Karpas-422 (cell line): ENCODE measurements at regions not wholly inside any gene's neighbourhood (a gene's known extent, or its start where the extent isn't known, plus 50 kb on each side); places are given as distances from the start of the nearest gene placed in this dataset.

ENCODE experiments used
- DNase-seq: peaks from one replicate; pipeline ENCODE4 v3.0.0-alpha.2; 2015
- H2AFZ ChIP-seq: fragments of 200-600 bp; sonication (generic); 2 replicates; pipeline ENCODE4 v1.6.1; 2014; ENCODE audit warnings: antibody characterized with exemption, low read length, mixed read lengths
- H3K27ac ChIP-seq: fragments of 200-600 bp; sonication (generic); 2 replicates; pipeline ENCODE4 v1.5.1; 2014; ENCODE audit warnings: mild to moderate bottlenecking, low read length, moderate library complexity
- H3K27me3 ChIP-seq: fragments of 200-600 bp; sonication (generic); 2 replicates; pipeline ENCODE4 v1.6.1; 2014; ENCODE audit warnings: low read length, mixed read lengths
- H3K36me3 ChIP-seq: fragments of 200-600 bp; sonication (generic); 2 replicates; pipeline ENCODE4 v1.6.1; 2014; ENCODE audit warnings: low read length, mixed read lengths; ENCODE audit not compliant: insufficient read depth
- H3K4me1 ChIP-seq: fragments of 200-600 bp; sonication (generic); 2 replicates; pipeline ENCODE4 v1.6.1; 2014; ENCODE audit warnings: mild to moderate bottlenecking, low read length, mixed read lengths
- H3K4me2 ChIP-seq: fragments of 200-600 bp; sonication (generic); 2 replicates; pipeline ENCODE4 v1.6.1; 2014; ENCODE audit warnings: low read length, low read depth, mild to moderate bottlenecking; ENCODE audit not compliant: poor library complexity, severe bottlenecking
- H3K4me3 ChIP-seq: fragments of 200-600 bp; sonication (generic); 2 replicates; pipeline ENCODE4 v1.5.1; 2014; ENCODE audit warnings: mild to moderate bottlenecking, antibody characterized with exemption, low read length, mixed read lengths
- H3K79me2 ChIP-seq: fragments of 200-600 bp; sonication (generic); 2 replicates; pipeline ENCODE4 v1.6.1; 2014; ENCODE audit warnings: mild to moderate bottlenecking, low read length, mixed read lengths
- H3K9ac ChIP-seq: fragments of 200-600 bp; sonication (generic); 2 replicates; pipeline ENCODE4 v1.6.0; 2014; ENCODE audit warnings: low read length
- H3K9me2 ChIP-seq: fragments of 200-600 bp; sonication (generic), shearing (Covaris generic); replicated peaks from 2 replicates; pipeline ENCODE4 v1.6.0; 2014; ENCODE audit warnings: mild to moderate bottlenecking, low read length, moderate library complexity; ENCODE audit not compliant: insufficient read depth
- H3K9me3 ChIP-seq: fragments of 300-700, 200-600 bp; sonication (generic); 2 replicates; pipeline ENCODE4 v1.6.1; 2014; ENCODE audit warnings: low read length, mixed read lengths
- H4K20me1 ChIP-seq: fragments of 200-600 bp; sonication (generic); 2 replicates; pipeline ENCODE4 v1.6.1; 2014; ENCODE audit warnings: mild to moderate bottlenecking, antibody characterized with exemption, low read length, low read depth; ENCODE audit not compliant: insufficient read depth

DNA sequence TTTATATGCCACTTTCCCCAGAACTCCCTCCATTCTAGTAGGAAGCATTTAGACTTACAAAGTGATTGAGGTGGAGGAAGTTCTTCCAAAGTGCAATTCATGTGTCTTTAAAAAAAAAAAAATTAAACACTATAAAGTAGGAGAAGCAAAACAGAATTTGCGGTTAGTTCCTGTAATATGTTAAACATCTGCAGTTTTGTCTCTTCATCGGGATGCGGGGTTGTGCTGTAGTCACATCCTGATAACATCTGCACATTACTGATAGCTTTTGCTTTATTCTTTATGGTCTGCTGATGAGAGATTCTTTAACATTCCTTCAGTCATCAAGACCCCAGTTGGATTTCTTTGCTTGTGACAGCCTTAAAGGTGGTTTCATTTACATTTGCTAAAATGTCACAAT is 694.3 kb downstream of the NR2F1-AS1 start:
- H3K27me3 ChIP-seq = no peaks in the 10 kb centered on the region
- H3K9me3 ChIP-seq = peaks cover 9% of the 10 kb centered on the region; the same call in 1 of the 2 replicates
- no peak for DNase-seq
- H3K36me3 ChIP-seq = no peaks in the 10 kb centered on the region
- H3K4me2 ChIP-seq = no peak overlapping the region
- H2AFZ ChIP-seq = no peak overlapping the region
- no peaks in the 10 kb centered on the region for H3K9me2 ChIP-seq
- H4K20me1 ChIP-seq = no peaks in the 10 kb centered on the region
- no peak overlapping the region for H3K9ac ChIP-seq
- no peak overlapping the region for H3K4me3 ChIP-seq
- no peak overlapping the region for H3K27ac ChIP-seq
- no peaks in the 10 kb centered on the region for H3K4me1 ChIP-seq
- no peaks in the 10 kb centered on the region for H3K79me2 ChIP-seq

DNA sequence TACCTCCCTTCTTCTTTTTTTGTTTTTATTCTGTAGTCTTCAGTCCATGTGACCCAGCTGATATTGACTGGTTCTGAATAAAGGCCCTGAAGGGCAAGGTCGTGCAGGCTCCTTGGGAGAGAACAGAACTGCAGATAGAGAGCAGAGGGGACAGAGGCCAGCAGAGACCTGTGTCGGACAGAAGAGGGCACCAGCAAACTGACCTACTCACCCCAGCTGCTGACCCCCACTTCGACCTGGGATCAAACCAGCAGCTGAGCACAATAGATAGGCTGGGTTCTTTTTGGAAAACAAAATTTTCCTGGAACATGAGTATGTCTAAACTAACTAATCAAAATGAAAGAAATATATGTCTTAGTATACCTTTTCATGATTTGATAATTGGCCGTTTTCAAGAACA is 695.1 kb downstream of the NR2F1-AS1 start:
- H3K4me3 ChIP-seq = no peak overlapping the region
- no peaks in the 10 kb centered on the region for H3K79me2 ChIP-seq
- DNase-seq = no peak
- no peaks in the 10 kb centered on the region for H4K20me1 ChIP-seq
- no peak overlapping the region for H3K4me2 ChIP-seq
- no peaks in the 10 kb centered on the region for H3K36me3 ChIP-seq
- no peak overlapping the region for H2AFZ ChIP-seq
- no peaks in the 10 kb centered on the region for H3K27me3 ChIP-seq
- peaks cover 11% of the 10 kb centered on the region; the same call in 1 of the 2 replicates for H3K9me3 ChIP-seq
- H3K9ac ChIP-seq = no peak overlapping the region
- H3K9me2 ChIP-seq = no peaks in the 10 kb centered on the region
- H3K27ac ChIP-seq = no peak overlapping the region
- no peaks in the 10 kb centered on the region for H3K4me1 ChIP-seq

DNA sequence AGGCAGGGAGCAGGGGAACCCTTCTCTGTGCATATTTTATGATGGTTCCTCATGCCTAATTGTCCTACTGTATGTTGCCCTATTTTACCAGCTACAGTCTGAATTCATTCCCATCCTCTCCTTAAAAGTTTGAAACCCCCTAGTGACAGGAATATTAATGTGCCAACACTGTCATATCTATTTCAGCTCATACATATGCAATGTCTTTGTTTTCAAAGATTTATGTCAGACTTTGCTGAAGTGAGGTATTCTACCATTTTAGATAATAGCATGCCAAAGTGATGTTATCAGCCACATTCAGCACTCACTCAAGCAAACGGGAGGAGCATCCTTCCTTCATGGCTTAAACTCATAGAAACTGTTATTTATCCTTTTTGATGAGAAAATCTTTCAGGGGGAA is 696.5 kb downstream of the NR2F1-AS1 start:
- no peaks in the 10 kb centered on the region for H3K36me3 ChIP-seq
- H3K27ac ChIP-seq = no peak overlapping the region

DNA sequence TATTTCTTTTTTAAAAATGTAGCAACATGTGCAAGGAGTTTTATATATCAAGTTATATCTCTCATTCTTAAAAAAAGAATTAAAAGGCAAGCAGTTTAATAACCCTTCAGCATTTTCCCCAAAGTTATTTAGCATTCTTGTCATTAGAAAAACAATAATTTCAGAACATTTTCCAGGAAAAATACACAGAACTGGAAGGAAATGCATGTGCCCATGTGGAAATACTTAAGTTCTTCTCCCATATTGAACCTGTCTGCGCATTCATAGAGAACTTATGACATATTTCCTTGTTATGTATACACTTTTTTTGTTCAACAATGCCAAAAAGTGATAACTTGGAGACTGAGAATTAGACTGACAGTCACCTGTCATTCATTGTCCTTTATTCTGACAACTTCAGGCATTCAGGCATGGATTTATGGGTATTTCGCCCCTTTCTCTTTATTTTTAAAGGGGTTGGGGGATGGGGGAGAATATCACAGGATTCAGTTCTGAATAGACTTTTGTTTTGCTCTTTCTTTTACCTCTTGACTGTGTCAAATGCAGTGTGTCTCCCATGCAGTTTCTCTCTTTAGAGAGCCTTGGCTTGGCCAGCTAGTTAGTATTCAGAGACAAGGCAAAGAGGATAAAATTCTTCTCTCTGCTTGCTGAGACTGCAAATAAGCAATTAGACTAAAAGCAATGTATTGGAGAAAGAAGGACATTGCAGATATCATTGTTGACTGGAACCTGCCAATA is 701.0 kb downstream of the NR2F1-AS1 start:
- Histone ChIP-seq H3K9me2 (no peaks in the 10 kb centered on the region), H3K27ac (no peak overlapping the region), H3K9me3 (peaks cover 10% of the 10 kb centered on the region), H3K79me2 (no peaks in the 10 kb centered on the region), H4K20me1 (no peaks in the 10 kb centered on the region), H3K4me1 (no peaks in the 10 kb centered on the region), H3K4me3 (no peak overlapping the region), H3K9ac (no peak overlapping the region), H3K36me3 (no peaks in the 10 kb centered on the region), H3K27me3 (no peaks in the 10 kb centered on the region), H2AFZ (no peak overlapping the region), H3K4me2 (no peak overlapping the region)
- no peak for DNase-seq

More for the DNA sequence above, 696.5 kb downstream of the NR2F1-AS1 start:
- Histone ChIP-seq H3K9me3 (peaks cover 11% of the 10 kb centered on the region; the same call in 1 of the 2 replicates), H3K4me2 (no peak overlapping the region), H3K4me1 (no peaks in the 10 kb centered on the region), H4K20me1 (no peaks in the 10 kb centered on the region), H3K9me2 (no peaks in the 10 kb centered on the region), H3K9ac (no peak overlapping the region), H3K27me3 (no peaks in the 10 kb centered on the region), H3K79me2 (no peaks in the 10 kb centered on the region), H3K4me3 (no peak overlapping the region), H2AFZ (no peak overlapping the region)
- DNase-seq = no peak

DNA sequence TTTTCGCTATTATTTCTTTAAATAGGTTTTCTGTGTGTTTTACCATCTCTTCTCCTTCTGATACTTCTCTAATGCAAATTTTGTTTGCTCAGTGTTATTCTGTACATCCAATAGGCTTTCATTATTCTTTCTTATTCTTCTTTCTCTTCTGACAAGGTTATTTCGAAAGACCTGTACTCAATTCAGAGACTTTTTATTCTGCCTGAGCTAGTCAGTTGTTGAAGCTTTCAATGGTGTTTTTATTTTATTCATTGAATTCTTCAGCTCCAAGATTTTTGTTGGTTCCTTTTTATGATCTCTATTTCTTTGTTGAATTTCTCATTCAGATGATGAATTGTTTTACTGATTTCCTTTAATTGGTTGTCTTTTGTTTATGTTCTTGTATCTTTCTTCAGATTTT is 706.2 kb downstream of the NR2F1-AS1 start:
- H2AFZ ChIP-seq = no peak overlapping the region
- no peaks in the 10 kb centered on the region for H4K20me1 ChIP-seq
- peak; percentile 41 for DNase-seq
- H3K4me3 ChIP-seq = no peak overlapping the region
- no peak overlapping the region for H3K27ac ChIP-seq
- H3K4me2 ChIP-seq = no peak overlapping the region
- H3K9me2 ChIP-seq = no peaks in the 10 kb centered on the region
- no peaks in the 10 kb centered on the region for H3K27me3 ChIP-seq
- no peak overlapping the region for H3K9ac ChIP-seq
- H3K79me2 ChIP-seq = no peaks in the 10 kb centered on the region
- peaks cover 19% of the 10 kb centered on the region for H3K9me3 ChIP-seq
- H3K36me3 ChIP-seq = no peaks in the 10 kb centered on the region
- H3K4me1 ChIP-seq = no peaks in the 10 kb centered on the region

DNA sequence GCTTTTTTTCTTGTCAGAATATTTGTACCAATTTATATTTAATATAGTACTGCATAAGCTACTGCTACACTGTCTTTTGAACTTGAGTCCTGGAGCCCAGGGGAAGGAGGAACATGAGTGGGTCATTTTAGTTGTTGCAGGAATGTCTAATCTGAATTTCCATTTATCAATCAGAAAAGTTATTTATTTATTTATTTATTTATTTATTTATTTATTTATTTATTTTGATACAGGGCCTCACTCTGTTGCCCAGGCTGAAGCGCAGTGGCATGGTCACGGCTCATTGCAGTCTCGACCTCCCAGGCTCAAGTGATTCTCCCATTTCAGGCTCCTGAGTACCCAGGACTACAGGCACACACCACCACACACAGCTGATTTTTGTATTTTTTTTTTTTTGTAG is 712.6 kb downstream of the NR2F1-AS1 start:
- H3K4me1 ChIP-seq = no peaks in the 10 kb centered on the region
- H2AFZ ChIP-seq = no peak overlapping the region
- no peaks in the 10 kb centered on the region for H3K79me2 ChIP-seq
- no peaks in the 10 kb centered on the region for H3K27me3 ChIP-seq
- no peaks in the 10 kb centered on the region for H4K20me1 ChIP-seq
- no peaks in the 10 kb centered on the region for H3K9me2 ChIP-seq
- no peak for DNase-seq
- H3K36me3 ChIP-seq = no peaks in the 10 kb centered on the region
- no peak overlapping the region for H3K4me3 ChIP-seq
- no peak overlapping the region for H3K27ac ChIP-seq
- no peak overlapping the region for H3K9ac ChIP-seq
- no peak overlapping the region for H3K4me2 ChIP-seq
- peaks cover 11% of the 10 kb centered on the region; the same call in 1 of the 2 replicates for H3K9me3 ChIP-seq

DNA sequence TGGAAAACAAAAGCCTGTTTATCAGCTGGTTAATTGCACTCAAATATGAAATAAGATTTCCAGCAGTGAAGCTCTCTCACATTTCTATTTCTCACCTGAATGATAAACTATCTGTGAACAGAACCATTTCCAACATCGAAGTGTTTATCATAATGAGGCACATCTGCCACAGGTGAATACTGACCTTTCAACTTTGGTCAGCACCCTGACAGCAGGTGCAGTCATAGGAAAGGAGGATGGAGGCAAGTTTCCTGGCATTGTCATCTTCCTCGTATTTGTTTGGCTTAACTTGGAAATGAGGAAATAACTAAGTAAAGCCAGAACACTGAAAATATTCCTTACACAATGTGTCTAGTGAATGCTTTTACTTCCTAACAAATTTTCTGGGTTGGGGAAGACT is 716.4 kb downstream of the NR2F1-AS1 start:
- Histone ChIP-seq H3K36me3 (no peaks in the 10 kb centered on the region), H3K4me1 (no peaks in the 10 kb centered on the region), H3K27ac (no peak overlapping the region), H3K9me2 (no peaks in the 10 kb centered on the region), H3K79me2 (no peaks in the 10 kb centered on the region), H3K4me2 (no peak overlapping the region), H3K27me3 (no peaks in the 10 kb centered on the region), H3K4me3 (no peak overlapping the region), H4K20me1 (no peaks in the 10 kb centered on the region), H2AFZ (no peak overlapping the region), H3K9me3 (peaks cover 11% of the 10 kb centered on the region; the same call in 1 of the 2 replicates), H3K9ac (no peak overlapping the region)
- DNase-seq = no peak

DNA sequence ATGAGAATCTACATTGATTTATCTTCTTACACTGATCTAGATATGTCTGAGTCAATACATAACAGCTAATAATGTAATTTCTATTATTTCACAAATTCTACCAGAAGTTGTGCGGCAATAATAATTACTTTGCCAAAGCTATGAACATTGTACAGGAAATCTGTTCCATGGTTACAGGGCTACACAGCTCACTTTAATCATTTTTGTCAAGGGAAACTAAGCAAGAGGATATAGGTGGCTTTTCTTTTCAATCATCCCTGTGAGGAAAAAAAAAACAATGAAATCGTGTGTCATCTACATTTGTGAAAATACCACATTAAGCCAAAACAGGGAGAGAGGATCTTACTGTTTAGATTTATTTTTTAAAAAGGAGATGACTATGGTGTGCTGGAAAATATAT is 717.4 kb downstream of the NR2F1-AS1 start:
- no peaks in the 10 kb centered on the region for H3K36me3 ChIP-seq
- no peaks in the 10 kb centered on the region for H4K20me1 ChIP-seq
- no peaks in the 10 kb centered on the region for H3K27me3 ChIP-seq
- H3K4me2 ChIP-seq = no peak overlapping the region
- H3K4me3 ChIP-seq = no peak overlapping the region
- no peaks in the 10 kb centered on the region for H3K79me2 ChIP-seq
- H3K4me1 ChIP-seq = no peaks in the 10 kb centered on the region
- H3K9me3 ChIP-seq = peaks cover 11% of the 10 kb centered on the region; the same call in 1 of the 2 replicates
- DNase-seq = no peak
- no peak overlapping the region for H3K9ac ChIP-seq
- no peaks in the 10 kb centered on the region for H3K9me2 ChIP-seq
- H3K27ac ChIP-seq = no peak overlapping the region
- no peak overlapping the region for H2AFZ ChIP-seq
